K562 (cell line): ENCODE measurements at regions not wholly inside any gene's neighbourhood (a gene's known extent, or its start where the extent isn't known, plus 50 kb on each side); places are given as distances from the start of the nearest gene placed in this dataset.

Experiments used
- ATAC-seq: fragments of 200-7000 bp; cut with Tn5 transposase; 3 replicates; pipeline ENCODE4 v1.9.1; 2020; ENCODE audit warnings: moderate library complexity
- BruUV-seq: library from RNA; stranded (reverse); fragments of 400-500 nt; replicated peaks from 2 replicates; lab custom pipeline; 2021; lab: Mats Ljungman, UMichigan
- CTCF ChIA-PET: fragments of 300-600 bp; formaldehyde crosslinking; extraction: SDS; loops from one replicate; lab custom pipeline; 2021; ENCODE audit warnings: low intra/inter-chr PET ratio; lab: Yijun Ruan, JAX
- POLR2A ChIA-PET: fragments of 300-600, 350-650 bp; sonication (Branson Sonifier 250); formaldehyde crosslinking; extraction: SDS; loops from one replicate; lab custom pipeline; 2021; ENCODE audit warnings: antibody characterized with exemption, inconsistent platforms; lab: Yijun Ruan, JAX
- DNase-seq, 4 experiments: peaks; one replicate each; pipeline versions ENCODE4 v3.0.0 to v3.0.0-alpha.2; 2011 to 2018; ENCODE audit warnings: low spot score in 3 of 4, mixed read lengths in 3 of 4; ENCODE audit errors: extremely low read depth in 1 of 4
- FAIRE-seq: peaks from 2 replicates; lab custom pipeline; 2011; peaks lifted over from hg19 to GRCh38; lab: Jason Lieb, UNC
- H2AFZ ChIP-seq: 2 replicates; pipeline ENCODE4 v1.6.0; 2011; ENCODE audit warnings: low read depth, low read length, control low read depth, inconsistent platforms
- H3K27ac ChIP-seq: fragments of 200-600 bp; 3 replicates; pipeline ENCODE4 v1.8.0; 2011; ENCODE audit warnings: low read depth, mild to moderate bottlenecking, control low read depth, inconsistent platforms, low read length, moderate library complexity, mixed read lengths; ENCODE audit errors: extremely low read depth
- H3K27me3 ChIP-seq, 2 experiments: fragments of 300-600 bp in 1 of 2; 2 replicates in 1 of 2; 3 replicates in 1 of 2; pipeline versions ENCODE4 v1.6.0 to v1.8.0; 2011; ENCODE audit warnings: inconsistent platforms in 2 of 2, low read length in 2 of 2, mild to moderate bottlenecking in 1 of 2, mixed read lengths in 1 of 2, moderate library complexity in 1 of 2; ENCODE audit not compliant: control insufficient read depth in 2 of 2, insufficient read depth in 2 of 2
- H3K36me3 ChIP-seq: fragments of 300-600 bp; 3 replicates; pipeline ENCODE4 v1.8.0; 2011; ENCODE audit warnings: mild to moderate bottlenecking, low read length, inconsistent platforms; ENCODE audit not compliant: control insufficient read depth, insufficient read depth
- H3K4me1 ChIP-seq, 2 experiments: fragments of 200-600 bp in 1 of 2; replicated peaks in 1 of 2; 2 replicates in 1 of 2; 3 replicates in 1 of 2; pipeline versions ENCODE4 v1.5.1 to v1.8.0; 2011; ENCODE audit warnings: inconsistent platforms in 2 of 2, low read length in 2 of 2, mild to moderate bottlenecking in 1 of 2, mixed read lengths in 1 of 2, moderate library complexity in 1 of 2; ENCODE audit not compliant: control insufficient read depth in 2 of 2, insufficient read depth in 2 of 2
- H3K4me2 ChIP-seq: 2 replicates; pipeline ENCODE4 v1.6.1; 2011; ENCODE audit warnings: low read length, control low read depth, inconsistent platforms, mixed read lengths; ENCODE audit not compliant: insufficient read depth
- H3K4me3 ChIP-seq: fragments of 200-600 bp; sonication (generic), shearing (Covaris generic); 2 replicates; pipeline ENCODE4 v1.5.1; 2016; ENCODE audit warnings: control low read depth, inconsistent platforms
- H3K79me2 ChIP-seq: fragments of 200-600 bp; 3 replicates; pipeline ENCODE4 v1.8.0; 2011; ENCODE audit warnings: low read length, inconsistent platforms; ENCODE audit not compliant: control insufficient read depth, insufficient read depth
- H3K9ac ChIP-seq, 2 experiments: 2 replicates each; pipeline versions ENCODE4 v1.6.0 to v1.6.1; 2011; ENCODE audit warnings: low read depth in 2 of 2, low read length in 2 of 2, control low read depth in 1 of 2, inconsistent platforms in 1 of 2, mild to moderate bottlenecking in 1 of 2, mixed read lengths in 1 of 2; ENCODE audit not compliant: insufficient read depth in 1 of 2
- H3K9me1 ChIP-seq: one replicate; pipeline ENCODE4 v1.6.0; 2011; ENCODE audit warnings: inconsistent platforms, mild to moderate bottlenecking, low read length, moderate library complexity; ENCODE audit not compliant: control insufficient read depth, insufficient read depth
- H3K9me3 ChIP-seq: replicated peaks from 2 replicates; pipeline ENCODE4 v1.5.1; 2011; ENCODE audit warnings: low read depth, low read length, inconsistent platforms; ENCODE audit not compliant: control insufficient read depth, insufficient read depth
- H4K20me1 ChIP-seq: replicated peaks from 2 replicates; pipeline ENCODE4 v1.6.1; 2011; ENCODE audit warnings: low read length, inconsistent platforms, mixed read lengths; ENCODE audit not compliant: control insufficient read depth, insufficient read depth
- FOXJ3 ChIP-seq: sonication (generic); formaldehyde crosslinking; IDR thresholded peaks from 2 replicates; pipeline ENCODE4 v1.4.0; 2020; ENCODE audit warnings: mild to moderate bottlenecking, missing genetic modification reagents
- HBP1 ChIP-seq: fragments of 450-650 bp; formaldehyde crosslinking; IDR thresholded peaks from 2 replicates; pipeline ENCODE4 v1.4.0; 2022; ENCODE audit warnings: missing genetic modification characterization
- KDM4B ChIP-seq, 2 experiments: fragments of 450-650 bp in 1 of 2; sonication (generic) in 1 of 2; IDR thresholded peaks; 2 replicates each; pipeline ENCODE4 v1.6.1; 2016 to 2017; ENCODE audit warnings: borderline replicate concordance in 2 of 2, antibody characterized with exemption in 1 of 2, low read depth in 1 of 2, mild to moderate bottlenecking in 1 of 2
- MTA2 ChIP-seq: fragments of 450-650 bp; IDR thresholded peaks from 2 replicates; pipeline ENCODE4 v1.6.1; 2016; ENCODE audit warnings: low read depth
- NCOR1 ChIP-seq: fragments of 450-650 bp; IDR thresholded peaks from 2 replicates; pipeline ENCODE4 v1.6.1; 2016; ENCODE audit warnings: mild to moderate bottlenecking, moderate library complexity
- RFX1 ChIP-seq: fragments of 450-650 bp; IDR thresholded peaks from 2 replicates; pipeline ENCODE4 v1.6.1; 2016; ENCODE audit warnings: mild to moderate bottlenecking, moderate library complexity
- SMAD2 ChIP-seq: fragments of 150-350 bp; IDR thresholded peaks from 2 replicates; pipeline ENCODE4 v1.6.1; 2014; ENCODE audit warnings: low read depth, mild to moderate bottlenecking, low read length
- ZNF696 ChIP-seq: fragments of 250-450 bp; sonication (Bioruptor Pico); conservative IDR thresholded peaks from 2 replicates; pipeline ENCODE4 v1.4.0; 2020; ENCODE audit warnings: mild to moderate bottlenecking, moderate library complexity
- WGBS: fragments of 100-300 bp; shearing (Covaris generic); methylation state at CpG from one replicate; pipeline ENCODE4 v1.1.6; 2016; ENCODE audit warnings: low coverage, mixed read lengths; ENCODE audit not compliant: insufficient coverage; ENCODE audit errors: missing lambda C conversion rate; 5-methylcytosine and 5-hydroxymethylcytosine counted together
- in situ Hi-C: fragments of 300-500 bp; cut with MboI; formaldehyde crosslinking; loops from 4 replicates; pipeline ENCODE4 v1.15.0; 2018; ENCODE audit warnings: inconsistent platforms, mixed read lengths
- intact Hi-C: fragments of 100-400 bp; cut with micrococcal nuclease; formaldehyde crosslinking; loops from 2 replicates; pipeline ENCODE4 v1.14.2; 2022
- TF ChIP-seq, protein P1 (sequence below): IDR thresholded peaks from 3 replicates; pipeline ENCODE4 v1.6.1; 2011; ENCODE audit warnings: borderline replicate concordance, mild to moderate bottlenecking, moderate library complexity; ENCODE audit not compliant: insufficient read length; ENCODE audit errors: extremely low read depth
- TF ChIP-seq, protein P2 (sequence below): sonication (generic); formaldehyde crosslinking; IDR thresholded peaks from 2 replicates; pipeline ENCODE4 v1.8.1; 2023; ENCODE audit warnings: missing genetic modification reagents, mild to moderate bottlenecking, borderline replicate concordance

DNA sequence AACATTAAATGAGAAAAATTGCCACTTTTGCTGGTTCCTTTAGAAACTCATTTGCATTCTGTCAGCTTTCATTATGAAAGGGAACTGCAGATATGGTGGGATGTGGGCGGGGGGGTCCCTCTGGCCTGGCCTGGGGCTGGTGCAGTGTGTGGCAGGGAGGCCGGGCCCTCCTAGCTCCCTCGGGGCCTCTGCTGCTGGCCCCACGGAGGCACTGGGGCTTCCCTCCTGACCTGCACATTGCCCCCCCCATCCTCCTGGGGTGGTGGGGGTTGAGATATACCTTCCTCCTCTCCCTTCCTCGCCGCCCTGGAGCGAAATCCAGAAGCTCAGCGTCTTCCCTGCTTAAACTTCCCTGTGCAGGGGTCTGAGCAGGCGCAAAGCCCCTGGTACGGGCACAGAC lies 1005.9 kb downstream of the BRD1 start (continued):
- TF ChIP-seq, protein P1, sequence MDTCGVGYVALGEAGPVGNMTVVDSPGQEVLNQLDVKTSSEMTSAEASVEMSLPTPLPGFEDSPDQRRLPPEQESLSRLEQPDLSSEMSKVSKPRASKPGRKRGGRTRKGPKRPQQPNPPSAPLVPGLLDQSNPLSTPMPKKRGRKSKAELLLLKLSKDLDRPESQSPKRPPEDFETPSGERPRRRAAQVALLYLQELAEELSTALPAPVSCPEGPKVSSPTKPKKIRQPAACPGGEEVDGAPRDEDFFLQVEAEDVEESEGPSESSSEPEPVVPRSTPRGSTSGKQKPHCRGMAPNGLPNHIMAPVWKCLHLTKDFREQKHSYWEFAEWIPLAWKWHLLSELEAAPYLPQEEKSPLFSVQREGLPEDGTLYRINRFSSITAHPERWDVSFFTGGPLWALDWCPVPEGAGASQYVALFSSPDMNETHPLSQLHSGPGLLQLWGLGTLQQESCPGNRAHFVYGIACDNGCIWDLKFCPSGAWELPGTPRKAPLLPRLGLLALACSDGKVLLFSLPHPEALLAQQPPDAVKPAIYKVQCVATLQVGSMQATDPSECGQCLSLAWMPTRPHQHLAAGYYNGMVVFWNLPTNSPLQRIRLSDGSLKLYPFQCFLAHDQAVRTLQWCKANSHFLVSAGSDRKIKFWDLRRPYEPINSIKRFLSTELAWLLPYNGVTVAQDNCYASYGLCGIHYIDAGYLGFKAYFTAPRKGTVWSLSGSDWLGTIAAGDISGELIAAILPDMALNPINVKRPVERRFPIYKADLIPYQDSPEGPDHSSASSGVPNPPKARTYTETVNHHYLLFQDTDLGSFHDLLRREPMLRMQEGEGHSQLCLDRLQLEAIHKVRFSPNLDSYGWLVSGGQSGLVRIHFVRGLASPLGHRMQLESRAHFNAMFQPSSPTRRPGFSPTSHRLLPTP: no peak
- TF ChIP-seq NCOR1 (no peak), ZNF696 (CRISPR knock-in tag) (no peak), FOXJ3 (CRISPR knock-in tag) (no peak), KDM4B (IDR thresholded peaks at IDR 0.05; ENCODE audit: borderline replicate concordance in 2 of 2, low read depth in 1 of 2) (no peak)

- Histone ChIP-seq H3K9ac (no peak overlapping the region), H2AFZ (no peak overlapping the region), H3K9me3 (no peaks in the 10 kb centered on the region), H3K36me3 (no peaks in the 10 kb centered on the region), H3K9me1 (no peaks in the 10 kb centered on the region), H3K79me2 (no peaks in the 10 kb centered on the region), H3K27ac (no peak overlapping the region), H3K4me3 (no peak overlapping the region), H3K4me2 (no peak overlapping the region)
- in situ Hi-C loops (no loop called here), intact Hi-C loops (no loop called here)
- DNase-seq: no peak
- no peak for FAIRE-seq
- ATAC-seq: no peak
- TF ChIP-seq SMAD2 (no peak), HBP1 (CRISPR knock-in tag) (no peak), RFX1 (no peak), MTA2 (no peak)
- TF ChIP-seq, protein P2, sequence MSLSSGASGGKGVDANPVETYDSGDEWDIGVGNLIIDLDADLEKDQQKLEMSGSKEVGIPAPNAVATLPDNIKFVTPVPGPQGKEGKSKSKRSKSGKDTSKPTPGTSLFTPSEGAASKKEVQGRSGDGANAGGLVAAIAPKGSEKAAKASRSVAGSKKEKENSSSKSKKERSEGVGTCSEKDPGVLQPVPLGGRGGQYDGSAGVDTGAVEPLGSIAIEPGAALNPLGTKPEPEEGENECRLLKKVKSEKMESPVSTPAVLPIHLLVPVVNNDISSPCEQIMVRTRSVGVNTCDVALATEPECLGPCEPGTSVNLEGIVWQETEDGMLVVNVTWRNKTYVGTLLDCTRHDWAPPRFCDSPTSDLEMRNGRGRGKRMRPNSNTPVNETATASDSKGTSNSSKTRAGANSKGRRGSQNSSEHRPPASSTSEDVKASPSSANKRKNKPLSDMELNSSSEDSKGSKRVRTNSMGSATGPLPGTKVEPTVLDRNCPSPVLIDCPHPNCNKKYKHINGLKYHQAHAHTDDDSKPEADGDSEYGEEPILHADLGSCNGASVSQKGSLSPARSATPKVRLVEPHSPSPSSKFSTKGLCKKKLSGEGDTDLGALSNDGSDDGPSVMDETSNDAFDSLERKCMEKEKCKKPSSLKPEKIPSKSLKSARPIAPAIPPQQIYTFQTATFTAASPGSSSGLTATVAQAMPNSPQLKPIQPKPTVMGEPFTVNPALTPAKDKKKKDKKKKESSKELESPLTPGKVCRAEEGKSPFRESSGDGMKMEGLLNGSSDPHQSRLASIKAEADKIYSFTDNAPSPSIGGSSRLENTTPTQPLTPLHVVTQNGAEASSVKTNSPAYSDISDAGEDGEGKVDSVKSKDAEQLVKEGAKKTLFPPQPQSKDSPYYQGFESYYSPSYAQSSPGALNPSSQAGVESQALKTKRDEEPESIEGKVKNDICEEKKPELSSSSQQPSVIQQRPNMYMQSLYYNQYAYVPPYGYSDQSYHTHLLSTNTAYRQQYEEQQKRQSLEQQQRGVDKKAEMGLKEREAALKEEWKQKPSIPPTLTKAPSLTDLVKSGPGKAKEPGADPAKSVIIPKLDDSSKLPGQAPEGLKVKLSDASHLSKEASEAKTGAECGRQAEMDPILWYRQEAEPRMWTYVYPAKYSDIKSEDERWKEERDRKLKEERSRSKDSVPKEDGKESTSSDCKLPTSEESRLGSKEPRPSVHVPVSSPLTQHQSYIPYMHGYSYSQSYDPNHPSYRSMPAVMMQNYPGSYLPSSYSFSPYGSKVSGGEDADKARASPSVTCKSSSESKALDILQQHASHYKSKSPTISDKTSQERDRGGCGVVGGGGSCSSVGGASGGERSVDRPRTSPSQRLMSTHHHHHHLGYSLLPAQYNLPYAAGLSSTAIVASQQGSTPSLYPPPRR (CRISPR knock-in tag): no peak
- TF ChIP-seq, all 486 proteins: peak for 0
- Histone ChIP-seq H4K20me1 (no peaks in the 10 kb centered on the region), H3K27me3 (peaks cover 0 to 8% of the 10 kb centered on the region in 2 experiments; a peak in 2 of 5 replicates), H3K4me1 (no peaks in the 10 kb centered on the region)
- WGBS: 3% methylated on average over 6 of the region's 10 CpGs
- BruUV-seq: no TSS peak
- ChIA-PET POLR2A (no interaction called here), CTCF (no interaction called here)
Measured at GRCh38 chr22:48821346-48821690, 1006.4 kb downstream of the BRD1 start.
